Right cardiac atrium (tissue), 5 donors: ENCODE measurements at regions not wholly inside any gene's neighbourhood (a gene's known extent, or its start where the extent isn't known, plus 50 kb on each side); places are given as distances from the start of the nearest gene placed in this dataset.
"Not testable (repeated sequence)": the region's sequence is repeated elsewhere in the genome, so short reads cannot be mapped to it uniquely, and the experiment has no call there.

ENCODE experiments used
- ATAC-seq, 2 donors: fragments of 200-7000 bp; cut with Tn5 transposase; one replicate each; pipeline versions ENCODE4 v1.8.0 to v1.9.1; 2020; ENCODE audit warnings: moderate library complexity in 2 of 2, mild to moderate bottlenecking in 1 of 2
- DNase-seq, 3 donors: peaks; one replicate each; pipeline ENCODE4 v3.0.0-alpha.2; 2020
- H3K27ac ChIP-seq: one replicate; pipeline ENCODE4 v1.5.1; 2013; ENCODE audit warnings: mild to moderate bottlenecking, low read length, control low read depth, moderate library complexity
- H3K27me3 ChIP-seq: one replicate; pipeline ENCODE4 v1.6.1; 2013; ENCODE audit not compliant: control insufficient read depth, insufficient read depth
- H3K4me1 ChIP-seq: one replicate; pipeline ENCODE4 v1.6.1; 2013; ENCODE audit warnings: low read length; ENCODE audit not compliant: control insufficient read depth, insufficient read depth
- H3K4me3 ChIP-seq: one replicate; pipeline ENCODE4 v1.5.1; 2013; ENCODE audit warnings: low read length, control low read depth
- H3K9me3 ChIP-seq: one replicate; pipeline ENCODE4 v1.6.1; 2013; ENCODE audit warnings: low read length; ENCODE audit not compliant: control insufficient read depth
- WGBS: extraction: QIAGEN DNeasy Blood & Tissue Kit; methylation state at CpG from one replicate; pipeline ENCODE4 v1.1.7; 2013; 5-methylcytosine and 5-hydroxymethylcytosine counted together
- intact Hi-C, 4 donors: fragments of 100-400 bp; cut with DNase I; formaldehyde crosslinking; loops; one replicate each; pipeline versions ENCODE4 v1.11.0 to v1.14.0; 2022 to 2023
- donor health status: healthy with polysubstance abuse.
- donor health status: DM: no; HTN: yes; CAD: no.
- donor health status: DM: no; HTN: no; CAD: no.
- donor health status: DM: no; HTN: yes; CAD: no; lungs with severe emphysema.
- donor health status: DM: yes; HTN: yes; CAD: no.

GRCh38 chr7:67916111-67916510, 919.5 kb downstream of the TYW1 start:
- DNase-seq, H3K9me3 ChIP-seq, intact Hi-C loops, H3K27ac ChIP-seq, H3K4me1 ChIP-seq, H3K4me3 ChIP-seq, ATAC-seq, H3K27me3 ChIP-seq: not testable (repeated sequence)
- WGBS, result 91% methylated on average over 1 of the region's 1 CpG

DNA sequence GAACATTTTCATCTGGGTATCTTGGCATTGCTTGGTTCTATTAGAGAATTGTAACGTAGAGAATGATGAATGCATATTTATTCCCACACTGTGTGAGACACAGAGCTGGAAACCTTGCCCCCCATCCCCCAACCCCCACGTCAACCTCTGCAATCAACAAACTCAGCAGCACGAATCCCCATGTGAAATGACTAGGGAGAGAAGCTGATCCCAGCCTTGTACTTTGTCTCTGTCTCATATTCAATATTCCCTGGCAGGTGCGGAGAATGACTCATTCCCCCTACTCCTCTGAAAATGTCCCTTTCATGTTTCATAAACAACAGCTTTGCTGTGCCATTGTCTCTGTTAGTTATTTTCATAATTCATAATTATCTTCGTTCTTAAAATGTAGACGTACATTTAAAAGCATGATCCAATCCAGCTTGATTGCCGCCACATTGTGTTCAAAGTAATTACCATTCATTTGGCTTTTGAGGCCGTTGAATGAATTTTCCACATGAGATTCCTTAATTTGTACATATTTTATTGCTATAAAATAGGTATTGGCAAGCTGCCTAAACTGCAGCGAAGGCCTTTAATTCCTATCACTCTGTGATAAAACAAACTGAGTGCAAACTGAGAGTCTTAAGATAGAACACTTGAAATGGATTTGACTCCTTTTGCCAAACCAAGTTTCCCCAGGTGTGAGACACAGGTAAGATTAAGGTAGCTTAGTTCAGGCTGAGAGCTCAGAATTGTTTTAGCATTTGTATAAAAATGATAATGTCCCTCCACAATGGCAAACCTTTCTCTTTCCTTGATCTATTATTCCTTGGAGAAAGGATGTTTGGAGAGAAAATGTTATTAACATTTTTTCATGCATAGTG, 920.2 kb downstream of the TYW1 start:
- no peaks in the 10 kb centered on the region for H3K4me1 ChIP-seq
- no peak overlapping the region for H3K27ac ChIP-seq
- no peak overlapping the region for H3K4me3 ChIP-seq
- WGBS, result 58% methylated on average over 9 of the region's 9 CpGs
- no peaks in the 10 kb centered on the region for H3K27me3 ChIP-seq
- no peaks in the 10 kb centered on the region for H3K9me3 ChIP-seq
- DNase-seq, result no peak
- no peak for ATAC-seq
- intact Hi-C loops, result no loop called here

- Histone ChIP-seq H3K9me3 (no peaks in the 10 kb centered on the region), H3K4me1 (no peaks in the 10 kb centered on the region), H3K27me3 (no peaks in the 10 kb centered on the region), H3K27ac (no peak overlapping the region), H3K4me3 (no peak overlapping the region)
- intact Hi-C loops, result no loop called here
- DNase-seq, result no peak
- WGBS, result 77% methylated on average over 3 of the region's 3 CpGs
- no peak for ATAC-seq
Observed at GRCh38 chr7:67917437-67917755, 920.8 kb downstream of the TYW1 start.

GRCh38 chr7:67918158-67918557, 921.5 kb downstream of the TYW1 start:
- Histone ChIP-seq H3K4me3 (no peak overlapping the region), H3K27me3 (no peaks in the 10 kb centered on the region), H3K9me3 (no peaks in the 10 kb centered on the region), H3K27ac (no peak overlapping the region), H3K4me1 (no peaks in the 10 kb centered on the region)
- intact Hi-C loops, result no loop called here
- no peak for ATAC-seq
- DNase-seq, result no peak
- WGBS, result 59% methylated on average over 4 of the region's 4 CpGs

- 90% methylated on average over 3 of the region's 3 CpGs for WGBS
- H3K4me1 ChIP-seq, result no peaks in the 10 kb centered on the region
- H3K27me3 ChIP-seq, result no peaks in the 10 kb centered on the region
- H3K27ac ChIP-seq, result no peak overlapping the region
- DNase-seq (no peak), ATAC-seq (no peak)
- H3K9me3 ChIP-seq, result no peaks in the 10 kb centered on the region
- H3K4me3 ChIP-seq, result no peak overlapping the region
- intact Hi-C loops, result no loop called here
Observed at GRCh38 chr7:67923286-67923685, 926.7 kb downstream of the TYW1 start.

DNA sequence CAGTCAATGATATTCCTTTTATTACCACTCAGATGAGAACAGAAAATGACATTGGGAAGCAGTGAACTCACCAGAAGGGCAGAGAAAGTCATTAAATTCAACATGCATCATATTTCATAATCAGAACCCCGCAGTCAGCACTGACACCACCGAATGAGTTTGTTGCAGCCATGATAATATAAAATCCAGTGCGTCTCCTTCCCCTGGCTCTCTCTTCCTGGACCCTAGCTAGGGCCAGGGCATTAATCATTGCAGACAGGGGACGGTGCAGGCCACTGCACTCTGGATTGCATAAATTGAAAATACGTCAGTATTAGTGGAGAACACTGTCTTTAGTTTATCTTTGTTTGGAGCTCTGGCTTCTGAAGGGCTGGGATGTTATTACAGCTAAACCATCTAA, 931.5 kb downstream of the TYW1 start:
- H3K27me3 ChIP-seq, result no peaks in the 10 kb centered on the region
- DNase-seq, result no peak
- WGBS, result 67% methylated on average over 5 of the region's 5 CpGs

GRCh38 chr7:67936447-67936846, 939.8 kb downstream of the TYW1 start:
- H3K27ac ChIP-seq, H3K9me3 ChIP-seq, ATAC-seq, H3K27me3 ChIP-seq, intact Hi-C loops, H3K4me1 ChIP-seq, DNase-seq, H3K4me3 ChIP-seq: not testable (repeated sequence)
- 78% methylated on average over 8 of the region's 8 CpGs for WGBS

More for the DNA sequence above, 931.5 kb downstream of the TYW1 start:
- no peak overlapping the region for H3K4me3 ChIP-seq
- intact Hi-C loops, result no loop called here
- H3K27ac ChIP-seq, result no peak overlapping the region
- H3K9me3 ChIP-seq, result no peaks in the 10 kb centered on the region
- ATAC-seq, result no peak
- H3K4me1 ChIP-seq, result no peaks in the 10 kb centered on the region

- no peak overlapping the region for H3K27ac ChIP-seq
- ATAC-seq (no peak), DNase-seq (no peak)
- no peaks in the 10 kb centered on the region for H3K27me3 ChIP-seq
- no peaks in the 10 kb centered on the region for H3K4me1 ChIP-seq
- no peak overlapping the region for H3K4me3 ChIP-seq
- WGBS, result 94% methylated on average over 13 of the region's 13 CpGs
- no peaks in the 10 kb centered on the region for H3K9me3 ChIP-seq
- intact Hi-C loops, result no loop called here
Observed at GRCh38 chr7:67940400-67940799, 943.8 kb downstream of the TYW1 start.

- 83% methylated on average over 2 of the region's 2 CpGs for WGBS
- Histone ChIP-seq H3K4me3 (no peak overlapping the region), H3K27ac (no peak overlapping the region), H3K27me3 (no peaks in the 10 kb centered on the region), H3K9me3 (no peaks in the 10 kb centered on the region), H3K4me1 (no peaks in the 10 kb centered on the region)
- DNase-seq (no peak), ATAC-seq (no peak)
- intact Hi-C loops, result no loop called here
Observed at GRCh38 chr7:67947191-67947590, 950.6 kb downstream of the TYW1 start.

DNA sequence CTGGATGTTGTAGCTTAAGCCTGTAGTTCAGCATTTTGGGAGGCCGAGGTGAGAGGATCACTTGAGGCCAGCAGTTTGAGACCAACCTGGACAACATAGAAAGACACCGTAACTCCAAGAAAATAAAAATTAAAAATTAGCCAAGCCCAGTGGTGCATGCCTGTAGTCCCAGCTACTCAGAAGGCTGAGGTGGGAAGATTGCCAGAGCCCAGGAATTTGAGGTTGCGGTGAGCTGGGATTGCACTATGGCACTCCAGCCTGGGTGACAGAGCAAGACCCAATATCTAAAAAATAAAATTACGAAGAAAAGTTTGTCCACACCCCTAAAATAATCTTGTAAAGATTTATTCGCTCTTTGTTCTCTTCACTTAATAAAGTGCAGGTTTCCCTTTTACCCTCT, 951.0 kb downstream of the TYW1 start:
- no peak overlapping the region for H3K4me3 ChIP-seq
- 86% methylated on average over 5 of the region's 5 CpGs for WGBS
- DNase-seq, result no peak
- no peak overlapping the region for H3K27ac ChIP-seq
- intact Hi-C loops, result no loop called here
- no peaks in the 10 kb centered on the region for H3K9me3 ChIP-seq
- no peaks in the 10 kb centered on the region for H3K4me1 ChIP-seq
- H3K27me3 ChIP-seq, result no peaks in the 10 kb centered on the region
- ATAC-seq, result no peak

- ATAC-seq (no peak), DNase-seq (no peak)
- H3K27me3 ChIP-seq, result no peaks in the 10 kb centered on the region
- no peaks in the 10 kb centered on the region for H3K9me3 ChIP-seq
- intact Hi-C loops, result no loop called here
- 57% methylated on average over 7 of the region's 7 CpGs for WGBS
- H3K4me1 ChIP-seq, result no peaks in the 10 kb centered on the region
- H3K27ac ChIP-seq, result no peak overlapping the region
- H3K4me3 ChIP-seq, result no peak overlapping the region
Observed at GRCh38 chr7:67950321-67951083, 953.9 kb downstream of the TYW1 start.
